HCT116 (cell line): ENCODE measurements at regions not wholly inside any gene's neighbourhood (a gene's known extent, or its start where the extent isn't known, plus 50 kb on each side); places are given as distances from the start of the nearest gene placed in this dataset.

Source experiments
- ATAC-seq: fragments of 200-7000 bp; cut with Tn5 transposase; 2 replicates; pipeline ENCODE4 v1.9.1; 2020; ENCODE audit warnings: mild to moderate bottlenecking, moderate library complexity
- BruUV-seq: library from RNA; stranded (reverse); fragments of 400-500 nt; replicated peaks from 2 replicates; lab custom pipeline; 2021; lab: Mats Ljungman, UMichigan
- CTCF ChIA-PET: fragments of 300-600 bp; sonication (Branson Sonifier 250); formaldehyde crosslinking; loops from one replicate; lab custom pipeline; 2021; ENCODE audit warnings: antibody characterized with exemption; lab: Charles Lee
- POLR2A ChIA-PET: fragments of 300-600, 350-600 bp; sonication (Branson Sonifier 250); formaldehyde crosslinking; loops from one replicate; lab custom pipeline; 2021; ENCODE audit warnings: antibody characterized with exemption; lab: Charles Lee
- RAD21 ChIA-PET, 2 experiments: fragments of 300-600 bp; sonication (Branson Sonifier 250); formaldehyde crosslinking; loops; one replicate each; lab custom pipeline; 2023; ENCODE audit warnings: low total read pairs in 2 of 2; ENCODE audit not compliant: uncharacterized antibody in 2 of 2, unreplicated experiment in 2 of 2, low non-redundant PET in 1 of 2; lab: Charles Lee
- DNase-seq: peaks from one replicate; pipeline ENCODE4 v3.0.0-alpha.2; 2010; ENCODE audit warnings: low read depth, low spot score
- H2AFZ ChIP-seq: fragments of 200-600 bp; shearing (Covaris generic), sonication (generic); 2 replicates; pipeline ENCODE4 v1.6.1; 2017; ENCODE audit warnings: low read depth, mixed run types, mixed read lengths, antibody characterized with exemption, low read length; ENCODE audit not compliant: poor library complexity, severe bottlenecking
- H3K27ac ChIP-seq: 2 replicates; pipeline ENCODE4 v1.5.1; 2012; ENCODE audit warnings: low read depth, low read length
- H3K27me3 ChIP-seq: fragments of 200-600 bp; sonication (generic); 2 replicates; pipeline ENCODE4 v1.6.1; 2016; ENCODE audit warnings: mixed run types, low read length, mixed read lengths; ENCODE audit not compliant: insufficient read depth
- H3K36me3 ChIP-seq, 2 experiments: fragments of 200-500 bp in 1 of 2; fragments of 200-600 bp in 1 of 2; sonication (Bioruptor generic) in 1 of 2; sonication (generic) in 1 of 2; 2 replicates each; pipeline versions ENCODE4 v1.5.1 to v1.6.1; 2014 to 2016; ENCODE audit warnings: low read length in 2 of 2, inconsistent platforms in 1 of 2, mixed read lengths in 1 of 2, mixed run types in 1 of 2; ENCODE audit not compliant: insufficient read depth in 2 of 2, control insufficient read depth in 1 of 2
- H3K4me1 ChIP-seq, 2 experiments: fragments of 200-600 bp in 1 of 2; sonication (generic) in 1 of 2; 2 replicates each; pipeline versions ENCODE4 v1.5.1 to v1.6.1; 2012 to 2017; ENCODE audit warnings: low read length in 2 of 2, inconsistent platforms in 1 of 2, mild to moderate bottlenecking in 1 of 2, mixed read lengths in 1 of 2, mixed run types in 1 of 2, moderate library complexity in 1 of 2; ENCODE audit not compliant: insufficient read depth in 2 of 2, control insufficient read depth in 1 of 2
- H3K4me2 ChIP-seq: fragments of 200-600 bp; sonication (generic); 2 replicates; pipeline ENCODE4 v1.6.1; 2017; ENCODE audit warnings: mixed run types, low read length, mixed read lengths
- H3K4me3 ChIP-seq, 2 experiments: fragments of 200-600 bp in 1 of 2; sonication (generic) in 1 of 2; replicated peaks in 1 of 2; 2 replicates each; pipeline ENCODE4 v1.5.1; 2011 to 2016; ENCODE audit warnings: low read length in 2 of 2, control low read depth in 1 of 2, low read depth in 1 of 2, mild to moderate bottlenecking in 1 of 2, mixed read lengths in 1 of 2, mixed run types in 1 of 2
- H3K79me2 ChIP-seq: fragments of 200-600 bp; sonication (generic); 2 replicates; pipeline ENCODE4 v1.6.1; 2017; ENCODE audit warnings: mild to moderate bottlenecking, mixed run types, low read length, moderate library complexity, mixed read lengths; ENCODE audit not compliant: insufficient read depth
- H3K9ac ChIP-seq: fragments of 200-600 bp; sonication (generic); 2 replicates; pipeline ENCODE4 v1.6.1; 2016; ENCODE audit warnings: low read length, mixed read lengths
- H3K9me2 ChIP-seq: fragments of 200-600 bp; sonication (generic), shearing (Covaris generic); 2 replicates; pipeline ENCODE4 v1.6.1; 2017; ENCODE audit warnings: mixed run types, mild to moderate bottlenecking, moderate library complexity; ENCODE audit not compliant: insufficient read depth
- H3K9me3 ChIP-seq, 2 experiments: fragments of 200-500 bp in 1 of 2; fragments of 200-600 bp in 1 of 2; sonication (Bioruptor generic) in 1 of 2; sonication (generic) in 1 of 2; 2 replicates each; pipeline ENCODE4 v1.6.1; 2014 to 2017; ENCODE audit warnings: low read length in 2 of 2, mixed read lengths in 2 of 2, inconsistent platforms in 1 of 2, low read depth in 1 of 2, mild to moderate bottlenecking in 1 of 2, mixed run types in 1 of 2, moderate library complexity in 1 of 2; ENCODE audit not compliant: control insufficient read depth in 1 of 2, insufficient read depth in 1 of 2
- H4K20me1 ChIP-seq: fragments of 200-600 bp; sonication (generic), shearing (Covaris generic); 2 replicates; pipeline ENCODE4 v1.6.1; 2017; ENCODE audit warnings: mixed run types, mild to moderate bottlenecking, moderate library complexity; ENCODE audit not compliant: insufficient read depth
- EGR1 ChIP-seq: IDR thresholded peaks from 2 replicates; pipeline ENCODE4 v1.6.1; 2012; ENCODE audit warnings: low read depth
- EZH2phosphoT487 ChIP-seq: fragments of 200-600 bp; IDR thresholded peaks from 2 replicates; pipeline ENCODE4 v1.6.1; 2018; ENCODE audit warnings: antibody characterized with exemption, borderline replicate concordance
- FOSL1 ChIP-seq: IDR thresholded peaks from 2 replicates; pipeline ENCODE4 v1.6.1; 2012; ENCODE audit warnings: low read depth
- JUND ChIP-seq: IDR thresholded peaks from 2 replicates; pipeline ENCODE4 v1.6.1; 2012
- POLR2AphosphoS5 ChIP-seq: IDR thresholded peaks from 2 replicates; pipeline ENCODE4 v1.6.1; 2011; ENCODE audit warnings: mild to moderate bottlenecking, low read depth, low read length, moderate library complexity
- SIN3A ChIP-seq: IDR thresholded peaks from 2 replicates; pipeline ENCODE4 v1.6.1; 2012; ENCODE audit warnings: low read depth
- intact Hi-C: fragments of 100-400 bp; cut with micrococcal nuclease; formaldehyde crosslinking; loops from 2 replicates; pipeline ENCODE4 v1.10.0; 2022
- TF ChIP-seq, protein P1 (sequence below), 3 experiments: fragments of 200-600 bp in 1 of 3; sonication (generic) in 1 of 3; IDR thresholded peaks in 2 of 3; conservative IDR thresholded peaks in 1 of 3; 2 replicates each; pipeline ENCODE4 v1.5.1; 2012 to 2017; ENCODE audit warnings: low read depth in 2 of 3, low read length in 2 of 3, antibody characterized with exemption in 1 of 3, borderline replicate concordance in 1 of 3, control low read depth in 1 of 3, mild to moderate bottlenecking in 1 of 3, mixed read lengths in 1 of 3, mixed run types in 1 of 3, moderate library complexity in 1 of 3; ENCODE audit not compliant: insufficient read depth in 1 of 3
- TF ChIP-seq, protein P2 (sequence below): IDR thresholded peaks from 2 replicates; pipeline ENCODE4 v1.6.1; 2012
- TF ChIP-seq, protein P3 (sequence below): IDR thresholded peaks from 2 replicates; pipeline ENCODE4 v1.6.1; 2011; ENCODE audit warnings: mild to moderate bottlenecking, low read length, moderate library complexity; ENCODE audit not compliant: insufficient replicate concordance; ENCODE audit errors: extremely low read depth

DNA sequence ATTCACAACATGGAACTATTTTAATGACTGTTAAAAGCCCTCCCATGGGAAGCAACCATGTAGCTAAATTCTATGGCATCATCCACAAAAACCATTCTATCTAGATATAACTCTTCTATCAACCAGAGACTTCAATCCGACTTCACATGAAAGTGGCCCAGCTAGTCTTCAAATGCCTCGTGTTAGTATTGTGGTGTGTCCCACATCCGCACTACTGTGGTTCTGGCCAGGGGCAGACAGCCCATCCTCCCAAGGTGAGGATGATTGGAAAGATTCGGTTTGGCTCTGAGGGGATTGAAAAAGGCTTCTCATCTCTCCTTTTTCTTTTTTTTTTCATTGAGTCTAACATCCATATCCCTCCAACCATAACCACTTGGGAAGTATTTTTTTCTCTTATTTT lies 253.0 kb upstream of the KLF6 start (continued):
- TF ChIP-seq, protein P1, sequence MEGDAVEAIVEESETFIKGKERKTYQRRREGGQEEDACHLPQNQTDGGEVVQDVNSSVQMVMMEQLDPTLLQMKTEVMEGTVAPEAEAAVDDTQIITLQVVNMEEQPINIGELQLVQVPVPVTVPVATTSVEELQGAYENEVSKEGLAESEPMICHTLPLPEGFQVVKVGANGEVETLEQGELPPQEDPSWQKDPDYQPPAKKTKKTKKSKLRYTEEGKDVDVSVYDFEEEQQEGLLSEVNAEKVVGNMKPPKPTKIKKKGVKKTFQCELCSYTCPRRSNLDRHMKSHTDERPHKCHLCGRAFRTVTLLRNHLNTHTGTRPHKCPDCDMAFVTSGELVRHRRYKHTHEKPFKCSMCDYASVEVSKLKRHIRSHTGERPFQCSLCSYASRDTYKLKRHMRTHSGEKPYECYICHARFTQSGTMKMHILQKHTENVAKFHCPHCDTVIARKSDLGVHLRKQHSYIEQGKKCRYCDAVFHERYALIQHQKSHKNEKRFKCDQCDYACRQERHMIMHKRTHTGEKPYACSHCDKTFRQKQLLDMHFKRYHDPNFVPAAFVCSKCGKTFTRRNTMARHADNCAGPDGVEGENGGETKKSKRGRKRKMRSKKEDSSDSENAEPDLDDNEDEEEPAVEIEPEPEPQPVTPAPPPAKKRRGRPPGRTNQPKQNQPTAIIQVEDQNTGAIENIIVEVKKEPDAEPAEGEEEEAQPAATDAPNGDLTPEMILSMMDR (IDR thresholded peaks at IDR 0.05 in 2 of 3, conservative IDR thresholded peaks at IDR 0.05 in 1 of 3; ENCODE audit: borderline replicate concordance in 1 of 3, insufficient read depth in 1 of 3, low read depth in 2 of 3, low read length in 2 of 3) = no peak
- TF ChIP-seq POLR2AphosphoS5 = no peak
- TF ChIP-seq, protein P2, sequence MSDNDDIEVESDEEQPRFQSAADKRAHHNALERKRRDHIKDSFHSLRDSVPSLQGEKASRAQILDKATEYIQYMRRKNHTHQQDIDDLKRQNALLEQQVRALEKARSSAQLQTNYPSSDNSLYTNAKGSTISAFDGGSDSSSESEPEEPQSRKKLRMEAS = no peak
- no peak for TF ChIP-seq EZH2phosphoT487
- no peak for TF ChIP-seq EGR1
- no peak for TF ChIP-seq JUND
- TF ChIP-seq FOSL1 = no peak
- TF ChIP-seq, protein P3, sequence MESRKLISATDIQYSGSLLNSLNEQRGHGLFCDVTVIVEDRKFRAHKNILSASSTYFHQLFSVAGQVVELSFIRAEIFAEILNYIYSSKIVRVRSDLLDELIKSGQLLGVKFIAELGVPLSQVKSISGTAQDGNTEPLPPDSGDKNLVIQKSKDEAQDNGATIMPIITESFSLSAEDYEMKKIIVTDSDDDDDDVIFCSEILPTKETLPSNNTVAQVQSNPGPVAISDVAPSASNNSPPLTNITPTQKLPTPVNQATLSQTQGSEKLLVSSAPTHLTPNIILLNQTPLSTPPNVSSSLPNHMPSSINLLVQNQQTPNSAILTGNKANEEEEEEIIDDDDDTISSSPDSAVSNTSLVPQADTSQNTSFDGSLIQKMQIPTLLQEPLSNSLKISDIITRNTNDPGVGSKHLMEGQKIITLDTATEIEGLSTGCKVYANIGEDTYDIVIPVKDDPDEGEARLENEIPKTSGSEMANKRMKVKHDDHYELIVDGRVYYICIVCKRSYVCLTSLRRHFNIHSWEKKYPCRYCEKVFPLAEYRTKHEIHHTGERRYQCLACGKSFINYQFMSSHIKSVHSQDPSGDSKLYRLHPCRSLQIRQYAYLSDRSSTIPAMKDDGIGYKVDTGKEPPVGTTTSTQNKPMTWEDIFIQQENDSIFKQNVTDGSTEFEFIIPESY = no peak

DNA sequence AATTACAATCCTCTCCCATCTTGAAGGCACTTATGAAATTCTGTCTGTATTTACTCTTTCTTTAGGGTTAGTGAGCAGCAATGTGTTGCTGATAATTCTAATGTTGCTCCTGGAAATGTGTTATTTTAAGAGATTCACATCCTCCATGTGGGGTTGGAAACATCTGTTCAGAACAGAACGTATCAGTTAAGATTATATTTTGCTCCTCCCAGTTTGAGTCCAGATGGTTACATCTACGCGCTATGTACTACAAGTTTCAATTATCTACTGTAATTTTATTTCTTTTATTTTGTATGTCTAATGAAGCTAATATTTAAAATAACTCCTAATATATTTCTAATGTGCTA lies 250.6 kb upstream of the KLF6 start:
- H3K9me3 ChIP-seq = no peaks in the 10 kb centered on the region; a peak in 1 of 4 replicates
- intact Hi-C loops = no loop called here
- no peak overlapping the region for H3K4me3 ChIP-seq
- H3K27ac ChIP-seq = no peak overlapping the region
- RAD21 ChIA-PET = no interaction called here
- H3K36me3 ChIP-seq = no peaks in the 10 kb centered on the region
- H2AFZ ChIP-seq = no peak overlapping the region
- H3K79me2 ChIP-seq = no peaks in the 10 kb centered on the region
- BruUV-seq = no TSS peak
- no peak for TF ChIP-seq JUND
- no peak for TF ChIP-seq FOSL1
- TF ChIP-seq SIN3A = no peak
- no peaks in the 10 kb centered on the region for H3K27me3 ChIP-seq
- CTCF ChIA-PET = no interaction called here
- no peaks in the 10 kb centered on the region for H4K20me1 ChIP-seq
- no peak overlapping the region for H3K9ac ChIP-seq
- no peaks in the 10 kb centered on the region for H3K9me2 ChIP-seq
- H3K4me2 ChIP-seq = no peak overlapping the region
- no peaks in the 10 kb centered on the region for H3K4me1 ChIP-seq
- POLR2A ChIA-PET = no interaction called here
- DNase-seq = no peak
- ATAC-seq = no peak
